ENCODE measurements at regions not wholly inside any gene's neighbourhood (a gene's known extent, or its start where the extent isn't known, plus 50 kb on each side); places are given as distances from the start of the nearest gene placed in this dataset.

- no peak for DNase-seq (ENCODE audit: low read depth in 2 of 2)
These were observed 51.3 kb upstream of the LRRN2 start for GRCh38 chr1:204736836-204737235.

GRCh38 chr1:204738506-204738905 lies 53.0 kb upstream of the LRRN2 start:
- DNase-seq (ENCODE audit: low read depth in 2 of 2) = no peak

- no peak for DNase-seq (ENCODE audit: low read depth in 2 of 2)
These were observed 54.8 kb upstream of the LRRN2 start for GRCh38 chr1:204740354-204740753.

- no peak for DNase-seq (ENCODE audit: low read depth in 2 of 2)
These were observed 55.9 kb upstream of the LRRN2 start for GRCh38 chr1:204741440-204741839.

DNA sequence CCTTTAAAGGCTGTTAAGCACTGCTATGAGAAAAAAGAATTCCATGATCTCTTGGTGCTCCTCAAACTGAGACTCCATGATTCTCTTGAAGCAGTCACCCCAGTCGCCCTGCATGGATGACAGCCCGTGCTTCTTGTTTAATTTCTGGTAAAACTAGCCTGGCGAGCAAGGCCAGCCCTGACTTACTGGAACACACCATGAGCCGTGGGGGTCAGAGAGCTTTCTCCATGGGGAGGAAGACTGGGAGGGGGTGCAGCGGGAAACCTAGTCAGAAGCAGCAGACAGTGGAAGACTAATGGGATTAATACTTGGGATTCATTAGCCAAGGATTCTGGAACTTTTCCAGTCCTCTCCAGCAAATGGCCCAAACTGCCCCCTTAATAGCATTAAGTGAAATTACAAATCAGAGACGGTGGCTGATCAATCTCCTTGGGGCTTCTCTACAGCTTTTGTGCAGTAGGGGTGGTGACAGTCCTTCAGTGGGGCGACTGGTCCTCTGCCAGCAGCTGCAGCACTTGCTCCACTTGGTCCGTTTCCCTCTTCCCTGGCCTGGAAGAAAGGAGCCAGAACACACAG lies 57.2 kb upstream of the LRRN2 start:
- DNase-seq (ENCODE audit: low read depth in 2 of 2) = no peak

DNA sequence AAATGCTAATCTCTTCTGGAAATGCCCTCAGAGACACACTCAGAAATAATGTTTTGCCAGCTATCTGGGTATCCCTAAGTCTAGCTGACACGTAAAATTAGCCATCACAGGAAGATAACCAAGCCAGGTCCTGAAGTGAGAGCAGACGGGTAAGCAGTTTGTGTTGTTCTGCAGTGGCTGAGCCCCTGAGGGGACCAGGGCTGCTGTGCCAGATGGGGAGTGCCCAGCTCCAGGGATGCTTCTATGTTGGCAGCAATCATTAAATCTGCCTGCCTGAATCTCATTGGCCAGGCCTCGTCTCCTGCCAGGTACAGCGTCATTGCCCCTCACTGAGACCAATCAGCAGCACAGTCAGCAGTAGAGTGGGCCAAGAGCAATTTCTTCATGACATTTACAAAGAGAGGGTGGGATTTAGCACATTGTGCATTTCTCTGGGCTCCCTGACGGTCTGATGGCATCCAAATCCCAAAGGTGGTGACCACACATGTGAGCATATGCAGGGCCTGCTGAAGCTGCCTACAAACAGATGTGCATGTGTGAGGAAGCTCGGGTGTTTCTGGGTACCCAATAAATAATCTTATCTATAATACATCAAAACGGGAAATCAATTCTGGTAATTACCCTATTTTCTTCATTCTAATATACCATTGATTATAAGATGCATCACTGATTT lies 58.7 kb upstream of the LRRN2 start:
- no peak for DNase-seq (ENCODE audit: low read depth in 2 of 2)

- DNase-seq (ENCODE audit: low read depth in 2 of 2) = peak; percentile 25 to 39
These were observed 61.4 kb upstream of the LRRN2 start for GRCh38 chr1:204746838-204747442.

GRCh38 chr1:204751480-204751879 lies 65.9 kb upstream of the LRRN2 start:
- DNase-seq (ENCODE audit: low read depth in 2 of 2) = no peak

- DNase-seq (ENCODE audit: low read depth in 2 of 2) = no peak
These were observed 66.5 kb upstream of the LRRN2 start for GRCh38 chr1:204751883-204752687.

DNA sequence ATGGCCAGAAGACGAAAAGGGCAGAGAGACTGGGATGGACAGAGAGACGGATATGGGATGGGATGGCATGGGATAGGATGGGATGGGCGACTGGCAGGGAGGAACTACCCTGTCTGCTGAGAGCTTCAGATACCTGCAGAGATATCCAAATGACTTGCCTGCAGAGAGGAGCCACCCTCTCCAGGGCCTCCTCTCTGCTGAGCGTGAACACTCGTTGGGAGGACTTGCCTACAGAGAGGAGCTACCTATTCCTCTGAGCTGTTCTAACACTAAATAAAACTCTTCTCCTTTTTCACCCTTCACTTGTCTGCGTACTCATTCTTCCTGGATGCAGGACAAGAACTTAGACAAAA lies 67.1 kb upstream of the LRRN2 start:
- DNase-seq (ENCODE audit: low read depth in 2 of 2) = no peak

DNA sequence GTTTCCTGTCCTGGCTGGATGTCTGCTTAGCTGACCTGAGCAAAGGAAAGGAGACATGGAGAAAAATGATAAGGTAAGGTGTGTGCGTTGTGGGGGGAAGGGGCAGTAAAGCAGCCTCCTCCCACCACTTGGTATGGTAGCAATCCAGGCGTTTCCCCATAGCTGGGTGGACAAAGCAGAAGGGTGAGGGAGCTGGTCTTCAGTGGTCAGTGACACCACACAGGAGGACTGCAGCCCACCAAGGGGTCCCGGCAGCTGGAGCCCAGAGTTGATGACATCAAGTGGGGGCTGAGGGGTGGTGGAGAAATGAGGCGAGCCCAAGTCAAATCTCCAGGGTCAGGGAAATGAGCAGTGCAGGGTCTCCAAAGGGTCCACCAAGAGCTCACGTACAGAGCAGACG lies 69.3 kb upstream of the LRRN2 start:
- no peak for DNase-seq (ENCODE audit: low read depth in 2 of 2)

DNA sequence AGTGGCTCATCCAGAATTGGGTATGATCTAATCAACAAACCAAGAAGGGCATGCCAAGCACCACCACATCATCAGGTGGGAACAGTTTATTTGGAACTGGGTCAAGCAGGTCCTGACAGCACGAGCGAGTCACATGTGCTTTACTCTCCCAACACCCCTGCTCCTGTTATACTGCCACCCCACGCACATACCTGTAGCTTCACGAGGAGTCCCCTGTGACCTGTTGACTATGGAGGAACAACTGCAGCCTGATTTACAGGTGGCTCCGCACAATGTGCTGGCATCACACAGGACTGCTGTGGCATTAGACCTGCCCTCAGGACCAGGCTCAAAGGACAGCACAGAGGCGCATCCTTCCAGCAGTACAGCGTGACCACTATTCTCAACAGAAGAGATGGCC lies 70.8 kb upstream of the LRRN2 start:
- no peak for DNase-seq (ENCODE audit: low read depth in 2 of 2)

- DNase-seq (ENCODE audit: low read depth in 2 of 2) = no peak
These were observed 71.3 kb upstream of the LRRN2 start for GRCh38 chr1:204756811-204757210.

GRCh38 chr1:204758601-204759000 lies 73.1 kb upstream of the LRRN2 start:
- no peak for DNase-seq (ENCODE audit: low read depth in 2 of 2)

- no peak for DNase-seq (ENCODE audit: low read depth in 2 of 2)
These were observed 74.8 kb upstream of the LRRN2 start for GRCh38 chr1:204760350-204760749.

- DNase-seq (ENCODE audit: low read depth in 2 of 2) = no peak
These were observed 75.2 kb upstream of the LRRN2 start for GRCh38 chr1:204760757-204761156.

- DNase-seq (ENCODE audit: low read depth in 2 of 2) = peak; percentile 45 to 63
These were observed 78.4 kb upstream of the LRRN2 start for GRCh38 chr1:204763773-204764427.

- no peak for DNase-seq (ENCODE audit: low read depth in 2 of 2)
These were observed 84.5 kb upstream of the LRRN2 start for GRCh38 chr1:204769997-204770396.

DNA sequence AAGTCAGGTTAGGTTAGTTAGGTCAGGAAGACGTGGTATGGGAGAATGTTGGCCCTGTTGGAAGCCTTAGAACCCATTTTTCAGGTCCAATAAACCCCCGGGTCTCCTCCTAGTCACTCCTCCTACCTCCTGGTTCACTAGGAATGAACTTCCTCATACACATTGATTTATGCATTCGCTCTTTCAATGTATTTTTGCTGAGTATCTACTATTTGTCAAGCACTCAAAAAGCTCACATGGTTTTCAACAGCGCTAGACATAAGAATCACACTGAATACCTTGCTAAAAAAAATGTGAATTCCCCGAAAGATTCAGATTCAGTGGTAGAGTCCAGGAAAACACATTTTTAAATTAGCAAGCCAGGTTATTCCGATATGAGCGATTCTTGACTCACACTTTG lies 85.8 kb upstream of the LRRN2 start:
- DNase-seq (ENCODE audit: low read depth in 2 of 2) = no peak

DNA sequence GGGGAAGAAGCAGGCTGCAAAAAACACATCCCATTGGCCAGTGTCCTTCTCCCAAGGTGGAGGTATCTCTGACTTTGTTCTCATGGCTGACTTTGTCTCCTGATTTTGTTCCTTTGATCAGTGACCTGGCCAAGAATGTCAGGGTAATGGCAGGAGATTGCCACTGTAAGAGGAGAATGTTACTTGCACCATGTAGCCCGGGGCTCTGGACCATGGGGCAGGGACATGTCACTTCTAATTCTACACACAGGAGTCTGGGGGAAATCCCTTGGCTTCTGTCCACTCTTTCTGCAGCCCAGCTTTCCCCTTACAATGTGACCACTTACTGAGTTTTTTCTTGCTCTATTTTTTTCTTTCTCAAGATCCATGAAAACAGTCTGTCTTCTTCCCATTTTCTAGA lies 87.7 kb upstream of the LRRN2 start:
- no peak for DNase-seq (ENCODE audit: low read depth in 2 of 2)

DNA sequence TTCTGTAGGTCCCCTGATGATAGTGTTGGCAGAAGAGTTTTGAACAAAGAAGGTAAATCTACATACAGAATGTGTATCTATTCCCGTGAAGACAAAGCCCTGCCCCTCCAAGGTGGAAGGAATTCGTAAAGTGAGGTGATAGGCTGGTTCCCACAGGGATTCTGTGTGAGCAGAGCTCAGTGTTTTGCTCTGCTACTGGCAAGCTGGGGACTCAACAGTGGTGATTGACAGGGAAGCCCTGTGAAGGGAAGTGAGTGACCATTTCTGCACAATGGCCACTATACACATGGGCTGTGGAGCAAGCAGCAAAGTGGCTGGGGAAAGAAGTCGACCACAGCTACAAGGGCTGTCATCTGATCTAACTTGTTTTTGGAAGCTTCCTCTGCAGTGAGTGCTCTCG lies 90.0 kb upstream of the LRRN2 start:
- no peak for DNase-seq (ENCODE audit: low read depth in 2 of 2)

- DNase-seq (ENCODE audit: low read depth in 2 of 2) = no peak
These were observed 92.1 kb upstream of the LRRN2 start for GRCh38 chr1:204777591-204777990.

All from stimulated activated CD4-positive, alpha-beta T cell treated with anti-CD3 and anti-CD28 coated beads, Interleukin-1b, Interleukin-23, amount 100 ng/mL, for 4 hours (primary cell).